Upper lobe of left lung (tissue), 6 donors: ENCODE measurements at regions not wholly inside any gene's neighbourhood (a gene's known extent, or its start where the extent isn't known, plus 50 kb on each side); places are given as distances from the start of the nearest gene placed in this dataset.

ENCODE experiments used
- ATAC-seq, 2 donors: fragments of 200-7000 bp; cut with Tn5 transposase; one replicate each; pipeline ENCODE4 v1.9.1; 2022; ENCODE audit warnings: mild to moderate bottlenecking in 2 of 2, moderate library complexity in 2 of 2; ENCODE audit not compliant: low FRiP score in 2 of 2
- DNase-seq, 2 donors: peaks; one replicate each; pipeline ENCODE4 v3.0.0-alpha.2; 2019 to 2020
- H3K27ac ChIP-seq, 4 donors: fragments of 200-600 bp; sonication (generic); one replicate each; pipeline ENCODE4 v1.5.1; 2016 to 2019
- H3K27me3 ChIP-seq, 4 donors: fragments of 200-600 bp; sonication (generic); one replicate each; pipeline ENCODE4 v1.5.1; 2017 to 2019
- H3K36me3 ChIP-seq, 4 donors: fragments of 200-600 bp; sonication (generic); one replicate each; pipeline ENCODE4 v1.5.1; 2016 to 2019
- H3K4me1 ChIP-seq, 4 donors: fragments of 200-600 bp; sonication (generic); one replicate each; pipeline ENCODE4 v1.5.1; 2018 to 2019
- H3K4me3 ChIP-seq, 4 donors: fragments of 200-600 bp; sonication (generic); one replicate each; pipeline ENCODE4 v1.5.1; 2017 to 2019; ENCODE audit warnings: mild to moderate bottlenecking in 2 of 4, moderate library complexity in 1 of 4
- H3K9me3 ChIP-seq, 4 donors: fragments of 200-600 bp; sonication (generic); one replicate each; pipeline ENCODE4 v1.5.1; 2018 to 2019
- EP300 ChIP-seq, 4 donors: sonication (generic); formaldehyde crosslinking; IDR thresholded peaks; one replicate each; pipeline ENCODE4 v1.5.1; 2017; ENCODE audit warnings: antibody characterized with exemption in 4 of 4, control low read depth in 2 of 4
- POLR2A ChIP-seq, 4 donors: fragments of 450-650 bp; IDR thresholded peaks; one replicate each; pipeline ENCODE4 v1.5.1; 2016 to 2017; ENCODE audit warnings: antibody characterized with exemption in 4 of 4, mild to moderate bottlenecking in 2 of 4
- POLR2AphosphoS5 ChIP-seq, 2 donors: sonication (generic); formaldehyde crosslinking; IDR thresholded peaks; one replicate each; pipeline ENCODE4 v1.5.1; 2017; ENCODE audit warnings: antibody characterized with exemption in 2 of 2
- WGBS, 2 donors: methylation state at CpG; one replicate each; pipeline ENCODE4 v1.1.5; 2017 to 2018; 5-methylcytosine and 5-hydroxymethylcytosine counted together
- TF ChIP-seq, protein P1 (sequence below), 6 experiments: fragments of 450-650 bp in 4 of 6; fragments of 200-600 bp in 2 of 6; sonication (generic) in 2 of 6; IDR thresholded peaks; one replicate each; pipeline ENCODE4 v1.5.1; 2016 to 2019; ENCODE audit warnings: antibody characterized with exemption in 6 of 6
- donor health status: DM: no; HTN: no; CAD: no; lungs with moderate emphysema.
- donor health status: DM: no; HTN: yes; CAD: no; lungs with severe emphysema.

DNA sequence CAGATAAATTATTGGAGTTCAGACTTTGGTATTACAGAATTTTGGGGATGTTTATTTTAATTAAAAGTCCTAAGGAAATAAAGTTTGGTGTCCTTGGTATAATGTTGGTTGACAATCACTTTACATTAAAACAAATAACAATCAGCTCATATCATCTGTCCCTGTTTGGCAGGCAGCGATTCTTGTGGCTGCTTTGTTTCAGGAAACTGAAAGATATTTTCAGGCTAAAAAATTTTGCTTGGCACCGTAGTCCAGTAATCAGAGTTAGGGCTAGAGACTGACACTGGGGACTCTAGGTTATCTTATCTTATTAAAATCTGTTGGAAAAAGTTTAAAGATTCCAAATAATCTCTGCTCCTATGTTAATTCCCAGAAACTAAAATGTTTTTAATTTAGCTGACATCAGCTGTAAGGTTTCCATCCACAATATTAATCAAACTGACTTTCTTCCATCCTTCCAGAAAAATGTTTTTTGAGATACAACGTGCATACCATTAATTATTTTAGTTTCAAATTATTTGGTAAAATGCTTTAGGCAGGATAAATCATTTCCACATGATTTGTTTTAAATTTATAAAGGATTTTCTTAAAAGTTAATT lies 97.6 kb downstream of the ZIC5 start:
- TF ChIP-seq, protein P1, sequence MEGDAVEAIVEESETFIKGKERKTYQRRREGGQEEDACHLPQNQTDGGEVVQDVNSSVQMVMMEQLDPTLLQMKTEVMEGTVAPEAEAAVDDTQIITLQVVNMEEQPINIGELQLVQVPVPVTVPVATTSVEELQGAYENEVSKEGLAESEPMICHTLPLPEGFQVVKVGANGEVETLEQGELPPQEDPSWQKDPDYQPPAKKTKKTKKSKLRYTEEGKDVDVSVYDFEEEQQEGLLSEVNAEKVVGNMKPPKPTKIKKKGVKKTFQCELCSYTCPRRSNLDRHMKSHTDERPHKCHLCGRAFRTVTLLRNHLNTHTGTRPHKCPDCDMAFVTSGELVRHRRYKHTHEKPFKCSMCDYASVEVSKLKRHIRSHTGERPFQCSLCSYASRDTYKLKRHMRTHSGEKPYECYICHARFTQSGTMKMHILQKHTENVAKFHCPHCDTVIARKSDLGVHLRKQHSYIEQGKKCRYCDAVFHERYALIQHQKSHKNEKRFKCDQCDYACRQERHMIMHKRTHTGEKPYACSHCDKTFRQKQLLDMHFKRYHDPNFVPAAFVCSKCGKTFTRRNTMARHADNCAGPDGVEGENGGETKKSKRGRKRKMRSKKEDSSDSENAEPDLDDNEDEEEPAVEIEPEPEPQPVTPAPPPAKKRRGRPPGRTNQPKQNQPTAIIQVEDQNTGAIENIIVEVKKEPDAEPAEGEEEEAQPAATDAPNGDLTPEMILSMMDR (IDR thresholded peaks at IDR 0.05): no peak
- TF ChIP-seq POLR2AphosphoS5 (IDR thresholded peaks at IDR 0.05): no peak
- Histone ChIP-seq H3K4me1 (peaks cover 0 to 4% (median 0%) of the 10 kb centered on the region in 4 donors), H3K27me3 (no peaks in the 10 kb centered on the region), H3K4me3 (no peak overlapping the region), H3K27ac (no peak overlapping the region), H3K36me3 (no peaks in the 10 kb centered on the region), H3K9me3 (no peaks in the 10 kb centered on the region)
- ATAC-seq (no peak), DNase-seq (no peak)
- WGBS, 2 donors: 31 to 59% methylated on average over 3 of the region's 3 CpGs

DNA sequence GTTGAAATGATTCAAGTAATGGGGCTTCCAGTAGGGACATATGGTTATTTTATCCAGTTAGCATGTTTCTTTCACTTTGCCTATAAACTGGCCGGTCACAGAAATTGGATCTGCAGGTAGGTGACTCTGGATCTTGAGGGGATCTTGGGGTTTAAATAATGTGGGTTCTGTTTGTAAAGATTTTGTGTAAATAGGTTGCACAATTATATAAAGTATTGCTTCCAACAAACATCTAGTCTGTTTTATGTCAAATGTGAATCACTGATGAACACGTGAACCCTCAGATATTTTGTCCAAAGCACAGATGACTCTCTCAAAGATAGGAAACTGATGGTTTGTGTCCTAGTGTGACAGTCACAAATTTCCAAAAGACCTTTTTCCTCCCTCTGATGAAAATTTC lies 98.4 kb downstream of the ZIC5 start:
- H3K36me3 ChIP-seq: no peaks in the 10 kb centered on the region
- DNase-seq (no peak), ATAC-seq (no peak)
- TF ChIP-seq, protein P1 (IDR thresholded peaks at IDR 0.05): no peak
- H3K27ac ChIP-seq: no peak overlapping the region
- H3K4me3 ChIP-seq: no peak overlapping the region
- peaks cover 0 to 4% (median 0%) of the 10 kb centered on the region in 4 donors for H3K4me1 ChIP-seq
- H3K9me3 ChIP-seq: no peaks in the 10 kb centered on the region
- H3K27me3 ChIP-seq: no peaks in the 10 kb centered on the region
- 87 to 93% methylated on average over 2 of the region's 2 CpGs for WGBS, 2 donors

DNA sequence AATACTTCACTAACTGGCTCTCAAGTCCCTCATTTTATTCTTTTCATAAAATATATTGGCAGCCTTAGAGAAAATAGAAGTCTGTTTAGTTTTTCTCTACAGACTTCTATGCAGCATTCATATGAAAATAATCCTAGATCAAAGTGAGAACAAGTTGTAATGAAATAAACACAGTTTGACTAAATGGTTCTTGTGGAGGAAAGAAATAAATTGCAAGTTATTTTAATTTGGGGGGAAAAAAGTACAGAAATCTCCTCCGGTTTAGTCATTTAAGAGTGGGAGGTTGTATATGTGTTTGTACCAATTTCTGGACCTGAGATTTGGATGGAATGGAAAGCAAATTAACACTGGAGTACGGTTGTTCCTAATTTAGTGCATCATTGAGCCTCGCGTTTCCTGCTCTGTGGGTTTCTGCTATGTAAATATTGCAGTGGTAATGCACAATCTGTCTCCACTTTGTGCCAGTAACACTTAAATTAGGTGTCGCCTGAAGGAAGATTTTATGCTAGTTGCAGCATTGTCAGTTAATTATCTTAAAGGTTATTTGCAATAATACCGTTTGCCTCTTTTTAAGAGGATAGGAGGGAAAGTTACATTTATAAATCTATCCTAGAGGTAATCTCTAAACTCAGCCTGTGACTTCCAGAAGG lies 100.2 kb downstream of the ZIC5 start:
- Histone ChIP-seq H3K27ac (no peak overlapping the region), H3K36me3 (no peaks in the 10 kb centered on the region), H3K4me1 (peaks cover 0 to 4% (median 0%) of the 10 kb centered on the region in 4 donors), H3K9me3 (no peaks in the 10 kb centered on the region), H3K4me3 (no peak overlapping the region), H3K27me3 (no peaks in the 10 kb centered on the region)
- DNase-seq (no peak), ATAC-seq (no peak)
- TF ChIP-seq EP300 (IDR thresholded peaks at IDR 0.05) (no peak), POLR2AphosphoS5 (IDR thresholded peaks at IDR 0.05) (no peak), POLR2A (IDR thresholded peaks at IDR 0.05) (no peak)
- TF ChIP-seq, protein P1 (IDR thresholded peaks at IDR 0.05): no peak
- 32 to 37% methylated on average over 6 of the region's 6 CpGs for WGBS, 2 donors

DNA sequence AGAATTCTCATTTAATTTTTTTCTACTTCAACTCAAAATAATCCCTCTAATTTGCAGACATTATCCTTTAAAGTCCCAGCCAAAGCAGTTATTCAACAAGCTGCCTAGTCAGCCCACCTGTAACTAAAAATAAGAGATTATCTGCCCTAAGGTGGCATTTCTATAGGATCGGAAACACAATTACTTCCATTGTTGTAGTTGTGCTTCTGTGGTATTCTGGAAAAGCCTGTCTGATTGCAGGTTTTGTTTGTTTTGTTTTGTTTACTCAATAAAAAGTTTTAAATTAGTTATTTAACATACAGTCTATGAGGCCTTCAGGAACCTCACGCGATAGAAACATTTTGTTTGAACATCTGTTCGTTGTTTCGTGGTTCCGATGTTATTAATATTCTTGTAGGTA lies 101.0 kb downstream of the ZIC5 start:
- ATAC-seq (no peak), DNase-seq (no peak)
- Histone ChIP-seq H3K27me3 (no peaks in the 10 kb centered on the region), H3K4me1 (peaks cover 0 to 4% (median 0%) of the 10 kb centered on the region in 4 donors), H3K4me3 (no peak overlapping the region), H3K9me3 (no peaks in the 10 kb centered on the region), H3K27ac (no peak overlapping the region), H3K36me3 (no peaks in the 10 kb centered on the region)
- WGBS, 2 donors: 93 to 94% methylated on average over 6 of the region's 6 CpGs
- TF ChIP-seq, protein P1 (IDR thresholded peaks at IDR 0.05): no peak
- TF ChIP-seq EP300 (IDR thresholded peaks at IDR 0.05): no peak
- no peak for TF ChIP-seq POLR2AphosphoS5 (IDR thresholded peaks at IDR 0.05)
- TF ChIP-seq POLR2A (IDR thresholded peaks at IDR 0.05): no peak

DNA sequence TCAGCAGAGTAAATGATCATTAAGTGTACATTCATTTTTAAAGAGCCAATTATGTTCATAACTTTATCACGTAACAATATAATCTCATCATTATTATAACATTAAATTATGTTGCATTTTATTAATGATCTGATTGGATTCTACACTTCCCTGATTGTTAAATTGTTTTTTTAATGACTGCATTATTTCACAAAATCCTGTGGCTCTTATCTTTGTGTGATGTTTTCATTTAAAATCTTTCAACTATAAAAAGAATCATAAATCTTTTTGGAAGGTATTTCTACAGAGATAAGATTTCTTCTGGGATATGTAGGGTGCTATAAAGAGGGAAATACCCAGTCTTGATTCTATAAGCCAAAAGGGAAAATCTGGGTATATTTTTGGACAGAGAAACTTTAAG lies 101.7 kb downstream of the ZIC5 start:
- WGBS, 2 donors: 87 to 92% methylated on average over 1 of the region's 1 CpG
- H3K9me3 ChIP-seq: no peaks in the 10 kb centered on the region
- TF ChIP-seq POLR2AphosphoS5 (IDR thresholded peaks at IDR 0.05) (no peak), POLR2A (IDR thresholded peaks at IDR 0.05) (no peak), EP300 (IDR thresholded peaks at IDR 0.05) (no peak)
- TF ChIP-seq, protein P1 (IDR thresholded peaks at IDR 0.05): no peak
- DNase-seq: no peak
- no peak for ATAC-seq
- H3K4me1 ChIP-seq: peaks cover 0 to 4% (median 0%) of the 10 kb centered on the region in 4 donors
- H3K4me3 ChIP-seq: no peak overlapping the region
- no peaks in the 10 kb centered on the region for H3K27me3 ChIP-seq
- no peaks in the 10 kb centered on the region for H3K36me3 ChIP-seq
- no peak overlapping the region for H3K27ac ChIP-seq
